Coronary artery (tissue), 2 donors: ENCODE measurements at regions not wholly inside any gene's neighbourhood (a gene's known extent, or its start where the extent isn't known, plus 50 kb on each side); places are given as distances from the start of the nearest gene placed in this dataset.

Source experiments
- DNase-seq: peaks from one replicate; pipeline ENCODE4 v3.0.0-alpha.2; 2017; ENCODE audit warnings: low spot score
- H3K27ac ChIP-seq, 2 donors: fragments of 200-600 bp; sonication (generic); one replicate each; pipeline ENCODE4 v1.5.1; 2016 to 2019
- H3K4me3 ChIP-seq: fragments of 200-600 bp; sonication (generic); 2 replicates; pipeline ENCODE4 v1.5.1; 2016; ENCODE audit warnings: mild to moderate bottlenecking, moderate library complexity
- CTCF ChIP-seq: fragments of 200-600 bp; sonication (generic); IDR thresholded peaks from one replicate; pipeline ENCODE4 v1.5.1; 2019; ENCODE audit warnings: antibody characterized with exemption

- DNase-seq, result no peak
- Histone ChIP-seq H3K4me3 (no peak overlapping the region), H3K27ac (no peak overlapping the region)
- no peak for TF ChIP-seq CTCF
These were observed 52.8 kb upstream of the STXBP6 start for GRCh38 chr14:25102788-25103187.

- DNase-seq, result no peak
- no peak for TF ChIP-seq CTCF
- Histone ChIP-seq H3K27ac (no peak overlapping the region), H3K4me3 (no peak overlapping the region)
These were observed 51.3 kb upstream of the STXBP6 start for GRCh38 chr14:25101276-25101675.
